ENCODE measurements at regions not wholly inside any gene's neighbourhood (a gene's known extent, or its start where the extent isn't known, plus 50 kb on each side); places are given as distances from the start of the nearest gene placed in this dataset.

DNA sequence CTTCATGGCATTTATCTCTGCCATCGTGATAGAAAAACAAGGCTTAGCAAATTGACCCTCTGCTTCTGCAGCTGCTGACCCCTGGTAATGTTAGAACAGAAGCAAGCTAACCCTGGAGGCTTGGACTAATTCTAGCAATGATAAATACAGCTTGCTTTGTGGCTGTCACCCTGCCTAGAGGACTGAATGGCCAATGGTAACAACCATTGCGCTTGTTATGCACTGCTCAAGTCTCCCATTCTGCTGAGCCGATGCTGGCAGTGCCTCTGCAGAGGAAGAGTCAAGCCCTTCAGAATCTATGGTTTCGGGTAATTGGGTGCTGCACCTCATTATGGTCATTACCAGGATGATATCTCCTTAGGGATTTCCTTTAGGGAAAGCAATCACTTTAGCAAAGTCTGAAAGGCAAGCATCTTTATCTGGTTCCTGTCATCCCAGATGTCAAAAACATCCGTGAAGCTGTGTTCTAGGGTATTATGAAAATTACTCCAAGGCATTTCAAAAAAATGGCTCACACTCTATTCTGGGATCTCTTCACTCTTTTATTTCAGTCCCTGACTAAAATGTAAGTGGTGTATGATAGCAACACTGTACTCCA is 186.8 kb upstream of the DLGAP1 start (continued):
- no peak for TF ChIP-seq ARHGAP35 (IDR thresholded peaks at IDR 0.05; ENCODE audit: partially characterized antibody)

DNA sequence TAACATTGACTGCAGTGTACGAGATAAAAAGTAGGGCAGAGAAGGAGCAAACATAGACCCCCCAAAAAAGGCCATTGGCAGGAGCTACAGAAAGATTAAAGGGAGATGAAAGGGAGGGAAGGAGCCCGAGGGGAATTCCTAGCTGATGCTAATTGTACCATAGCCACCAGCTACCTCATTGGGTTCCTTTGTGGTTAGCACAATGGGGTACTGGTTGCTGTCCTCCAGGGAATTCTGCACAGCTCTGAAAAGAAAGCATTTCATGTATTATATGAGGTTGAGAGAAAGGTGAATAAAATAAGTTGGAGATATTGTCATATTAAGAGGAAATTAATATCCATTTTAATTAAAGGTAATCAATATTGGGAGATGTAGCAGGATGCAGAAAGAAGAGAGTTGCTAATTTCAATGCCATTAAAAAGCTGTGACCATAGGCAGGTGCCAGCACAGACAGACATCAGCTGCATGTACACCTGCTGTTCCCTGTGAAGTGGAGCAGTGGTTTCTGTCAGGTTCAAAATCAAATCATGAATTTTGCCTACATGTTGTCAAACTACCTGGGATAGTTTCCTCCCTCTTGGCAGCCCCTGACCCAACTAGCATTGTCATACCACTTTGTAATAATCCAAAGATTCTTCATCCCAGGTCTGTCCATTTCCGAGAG is 185.4 kb upstream of the DLGAP1 start:
- Histone ChIP-seq H2AFZ (ENCODE audit: low read depth, low read length) (no peak overlapping the region), H3K79me2 (ENCODE audit: control insufficient read depth, insufficient read depth, low read length) (no peaks in the 10 kb centered on the region), H3K27ac (ENCODE audit: extremely low read depth, low read depth, low read length) (no peak overlapping the region), H3K9me3 (replicated peaks; ENCODE audit: control insufficient read depth, insufficient read depth, low read depth, low read length) (no peaks in the 10 kb centered on the region), H3K27me3 (ENCODE audit: control insufficient read depth in 2 of 2, insufficient read depth in 2 of 2, low read length in 2 of 2) (no peaks in the 10 kb centered on the region), H3K9ac (ENCODE audit: insufficient read depth in 1 of 2, low read depth in 2 of 2, low read length in 2 of 2) (no peak overlapping the region), H3K36me3 (ENCODE audit: control insufficient read depth, insufficient read depth, low read length) (no peaks in the 10 kb centered on the region), H4K20me1 (replicated peaks; ENCODE audit: control insufficient read depth, insufficient read depth, low read length) (no peaks in the 10 kb centered on the region), H3K9me1 (ENCODE audit: control insufficient read depth, insufficient read depth, low read length) (no peaks in the 10 kb centered on the region), H3K4me2 (ENCODE audit: insufficient read depth, low read length) (no peak overlapping the region), H3K4me1 (replicated peaks in 1 of 2; ENCODE audit: control insufficient read depth in 2 of 2, insufficient read depth in 2 of 2, low read length in 2 of 2) (no peaks in the 10 kb centered on the region), H3K4me3 (no peak overlapping the region)
- ATAC-seq (no peak), FAIRE-seq (no peak), DNase-seq (ENCODE audit: extremely low read depth in 1 of 4, low spot score in 3 of 4) (no peak)
- in situ Hi-C loops (cut with MboI) = no loop called here
- ChIA-PET POLR2A (no interaction called here), CTCF (ENCODE audit: low intra/inter-chr PET ratio) (no interaction called here)
- WGBS (ENCODE audit: insufficient coverage, low coverage, missing lambda C conversion rate) = 0% methylated on average over 3 of the region's 3 CpGs
- no peak for TF ChIP-seq ZNF75A (CRISPR knock-in tag; IDR thresholded peaks at IDR 0.05)
- no peak for TF ChIP-seq GTF2E2 (tag; IDR thresholded peaks at IDR 0.05)
- TF ChIP-seq, protein P1, sequence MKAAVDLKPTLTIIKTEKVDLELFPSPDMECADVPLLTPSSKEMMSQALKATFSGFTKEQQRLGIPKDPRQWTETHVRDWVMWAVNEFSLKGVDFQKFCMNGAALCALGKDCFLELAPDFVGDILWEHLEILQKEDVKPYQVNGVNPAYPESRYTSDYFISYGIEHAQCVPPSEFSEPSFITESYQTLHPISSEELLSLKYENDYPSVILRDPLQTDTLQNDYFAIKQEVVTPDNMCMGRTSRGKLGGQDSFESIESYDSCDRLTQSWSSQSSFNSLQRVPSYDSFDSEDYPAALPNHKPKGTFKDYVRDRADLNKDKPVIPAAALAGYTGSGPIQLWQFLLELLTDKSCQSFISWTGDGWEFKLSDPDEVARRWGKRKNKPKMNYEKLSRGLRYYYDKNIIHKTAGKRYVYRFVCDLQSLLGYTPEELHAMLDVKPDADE (conservative IDR thresholded peaks at IDR 0.05; ENCODE audit: control insufficient read depth, low read depth, low read length) = no peak
- TF ChIP-seq SREBF1 (IDR thresholded peaks at IDR 0.05; ENCODE audit: borderline replicate concordance, low read depth, low read length) = no peak
- BruUV-seq (replicated peaks) = no TSS peak
- intact Hi-C loops (cut with micrococcal nuclease) = no loop called here
